ENCODE measurements at regions not wholly inside any gene's neighbourhood (a gene's known extent, or its start where the extent isn't known, plus 50 kb on each side); places are given as distances from the start of the nearest gene placed in this dataset.

GRCh38 chr10:4718544-4718943, 107.5 kb upstream of the AKR1E2 start:
- TF ChIP-seq REST (IDR thresholded peaks at IDR 0.05; ENCODE audit: insufficient replicate concordance, low read depth) (no peak), POLR2AphosphoS5 (IDR thresholded peaks at IDR 0.05; ENCODE audit: low read depth) (no peak), GABPA (IDR thresholded peaks at IDR 0.05; ENCODE audit: low read depth) (no peak)
- TF ChIP-seq, protein P1, sequence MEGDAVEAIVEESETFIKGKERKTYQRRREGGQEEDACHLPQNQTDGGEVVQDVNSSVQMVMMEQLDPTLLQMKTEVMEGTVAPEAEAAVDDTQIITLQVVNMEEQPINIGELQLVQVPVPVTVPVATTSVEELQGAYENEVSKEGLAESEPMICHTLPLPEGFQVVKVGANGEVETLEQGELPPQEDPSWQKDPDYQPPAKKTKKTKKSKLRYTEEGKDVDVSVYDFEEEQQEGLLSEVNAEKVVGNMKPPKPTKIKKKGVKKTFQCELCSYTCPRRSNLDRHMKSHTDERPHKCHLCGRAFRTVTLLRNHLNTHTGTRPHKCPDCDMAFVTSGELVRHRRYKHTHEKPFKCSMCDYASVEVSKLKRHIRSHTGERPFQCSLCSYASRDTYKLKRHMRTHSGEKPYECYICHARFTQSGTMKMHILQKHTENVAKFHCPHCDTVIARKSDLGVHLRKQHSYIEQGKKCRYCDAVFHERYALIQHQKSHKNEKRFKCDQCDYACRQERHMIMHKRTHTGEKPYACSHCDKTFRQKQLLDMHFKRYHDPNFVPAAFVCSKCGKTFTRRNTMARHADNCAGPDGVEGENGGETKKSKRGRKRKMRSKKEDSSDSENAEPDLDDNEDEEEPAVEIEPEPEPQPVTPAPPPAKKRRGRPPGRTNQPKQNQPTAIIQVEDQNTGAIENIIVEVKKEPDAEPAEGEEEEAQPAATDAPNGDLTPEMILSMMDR (IDR thresholded peaks at IDR 0.05; ENCODE audit: insufficient read depth, low read length), result no peak
